ENCODE measurements at regions not wholly inside any gene's neighbourhood (a gene's known extent, or its start where the extent isn't known, plus 50 kb on each side); places are given as distances from the start of the nearest gene placed in this dataset.

DNA sequence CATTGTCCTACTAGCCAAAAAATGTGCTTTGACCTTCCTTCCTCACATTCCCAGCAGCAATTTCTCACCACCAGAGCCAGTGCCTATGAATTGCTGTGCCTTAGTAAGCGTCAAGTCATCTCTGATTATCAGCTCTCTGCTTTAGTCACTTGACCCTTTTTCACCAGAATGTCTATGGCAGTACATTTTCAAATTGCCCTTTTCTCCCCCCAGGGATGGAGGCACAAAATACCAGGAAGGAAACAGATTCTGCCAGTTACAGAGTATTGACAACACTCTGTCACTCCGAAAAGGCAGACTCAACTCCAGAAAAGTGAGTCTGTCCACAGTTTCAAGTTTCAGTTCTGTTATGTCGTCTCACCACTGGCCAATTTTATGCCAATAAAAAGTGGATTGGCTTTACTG is 167.4 kb downstream of the TNFSF18 start:
- TF ChIP-seq, protein P1, sequence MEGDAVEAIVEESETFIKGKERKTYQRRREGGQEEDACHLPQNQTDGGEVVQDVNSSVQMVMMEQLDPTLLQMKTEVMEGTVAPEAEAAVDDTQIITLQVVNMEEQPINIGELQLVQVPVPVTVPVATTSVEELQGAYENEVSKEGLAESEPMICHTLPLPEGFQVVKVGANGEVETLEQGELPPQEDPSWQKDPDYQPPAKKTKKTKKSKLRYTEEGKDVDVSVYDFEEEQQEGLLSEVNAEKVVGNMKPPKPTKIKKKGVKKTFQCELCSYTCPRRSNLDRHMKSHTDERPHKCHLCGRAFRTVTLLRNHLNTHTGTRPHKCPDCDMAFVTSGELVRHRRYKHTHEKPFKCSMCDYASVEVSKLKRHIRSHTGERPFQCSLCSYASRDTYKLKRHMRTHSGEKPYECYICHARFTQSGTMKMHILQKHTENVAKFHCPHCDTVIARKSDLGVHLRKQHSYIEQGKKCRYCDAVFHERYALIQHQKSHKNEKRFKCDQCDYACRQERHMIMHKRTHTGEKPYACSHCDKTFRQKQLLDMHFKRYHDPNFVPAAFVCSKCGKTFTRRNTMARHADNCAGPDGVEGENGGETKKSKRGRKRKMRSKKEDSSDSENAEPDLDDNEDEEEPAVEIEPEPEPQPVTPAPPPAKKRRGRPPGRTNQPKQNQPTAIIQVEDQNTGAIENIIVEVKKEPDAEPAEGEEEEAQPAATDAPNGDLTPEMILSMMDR (IDR thresholded peaks at IDR 0.05 in 2 of 3, conservative IDR thresholded peaks at IDR 0.05 in 1 of 3; ENCODE audit: borderline replicate concordance in 1 of 3, insufficient read depth in 1 of 3, low read depth in 2 of 3, low read length in 2 of 3): no peak
- TF ChIP-seq EZH2phosphoT487 (IDR thresholded peaks at IDR 0.05; ENCODE audit: borderline replicate concordance): no peak
- no peak for TF ChIP-seq POLR2A (IDR thresholded peaks at IDR 0.05; ENCODE audit: borderline replicate concordance, extremely low read depth, insufficient read depth, insufficient read length)
- no peak for TF ChIP-seq JUND (IDR thresholded peaks at IDR 0.05)
- TF ChIP-seq SIN3A (IDR thresholded peaks at IDR 0.05; ENCODE audit: low read depth): no peak
- no peak for TF ChIP-seq SP1 (IDR thresholded peaks at IDR 0.05; ENCODE audit: low read depth)
